ENCODE measurements at regions not wholly inside any gene's neighbourhood (a gene's known extent, or its start where the extent isn't known, plus 50 kb on each side); places are given as distances from the start of the nearest gene placed in this dataset.

DNA sequence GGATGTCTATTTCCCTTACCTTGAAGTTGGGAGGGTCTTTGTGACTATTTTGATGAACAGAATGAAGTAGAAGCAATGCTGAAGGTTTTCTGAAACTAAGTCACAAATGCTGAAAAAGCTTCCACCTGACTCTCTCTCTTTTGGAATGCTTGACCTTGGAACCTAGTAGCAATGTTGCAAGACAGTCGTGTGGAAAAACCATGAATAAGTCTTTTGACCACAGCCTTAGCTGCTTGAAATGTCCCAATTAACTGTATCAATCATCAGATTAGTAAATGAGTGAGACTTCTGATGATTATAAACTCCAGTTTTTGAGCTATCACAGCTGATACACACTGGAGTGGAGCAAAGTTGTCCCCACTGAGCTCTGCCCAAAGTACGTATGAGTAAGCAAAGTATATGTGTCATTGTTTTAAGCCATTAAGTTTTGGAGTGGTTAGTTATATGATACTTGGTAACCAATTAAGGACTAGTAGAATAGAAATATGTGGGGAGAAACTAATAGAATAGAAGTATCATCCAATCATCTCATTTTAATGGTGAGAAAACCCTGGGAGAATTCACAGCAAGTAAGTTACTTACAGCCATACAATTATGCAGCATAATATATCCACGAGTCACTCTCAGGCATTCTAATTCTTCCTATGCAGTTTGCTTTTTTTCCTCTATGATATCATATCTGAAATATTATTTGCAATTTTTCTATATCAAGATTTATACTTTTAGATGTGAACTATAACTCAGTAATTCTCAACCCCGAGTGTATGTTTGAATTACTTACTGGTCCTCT is 1010.6 kb downstream of the ROBO2 start:
- Histone ChIP-seq H3K36me3 (ENCODE audit: control insufficient read depth, insufficient read depth, low read length) (no peaks in the 10 kb centered on the region), H3K4me1 (ENCODE audit: control insufficient read depth, insufficient read depth, low read length) (no peaks in the 10 kb centered on the region), H3K4me3 (ENCODE audit: low read length) (no peak overlapping the region), H3K9me3 (replicated peaks; ENCODE audit: control insufficient read depth, low read depth, low read length) (no peaks in the 10 kb centered on the region), H3K27me3 (ENCODE audit: control insufficient read depth, insufficient read depth, low read length) (no peaks in the 10 kb centered on the region), H3K27ac (ENCODE audit: low read length) (no peak overlapping the region)
- WGBS (ENCODE audit: insufficient coverage) = 80% methylated on average over 1 of the region's 4 CpGs
- no peak for DNase-seq

DNA sequence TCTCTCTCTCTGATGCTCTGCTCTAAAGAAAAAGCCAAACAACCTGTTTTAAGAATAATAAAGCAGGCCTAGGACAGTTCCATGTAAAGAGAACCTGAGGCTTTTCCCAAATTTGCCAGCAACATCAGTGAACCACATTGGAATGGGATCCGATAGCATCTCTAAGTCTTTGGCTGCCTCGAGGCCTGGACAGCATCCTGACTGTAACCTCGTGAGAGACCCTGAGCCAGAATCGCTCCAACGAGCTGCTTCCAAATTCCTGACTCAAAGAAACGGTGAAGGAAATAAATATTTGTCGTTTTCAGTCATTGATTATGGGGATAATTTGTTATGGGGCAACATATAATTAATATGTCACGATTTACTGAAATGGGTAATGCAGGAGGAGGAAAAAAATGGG is 1012.8 kb downstream of the ROBO2 start:
- 54% methylated on average over 5 of the region's 8 CpGs for WGBS (ENCODE audit: insufficient coverage)
- Histone ChIP-seq H3K27ac (ENCODE audit: low read length) (no peak overlapping the region), H3K4me3 (ENCODE audit: low read length) (no peak overlapping the region), H3K4me1 (ENCODE audit: control insufficient read depth, insufficient read depth, low read length) (no peaks in the 10 kb centered on the region), H3K27me3 (ENCODE audit: control insufficient read depth, insufficient read depth, low read length) (no peaks in the 10 kb centered on the region), H3K36me3 (ENCODE audit: control insufficient read depth, insufficient read depth, low read length) (no peaks in the 10 kb centered on the region), H3K9me3 (replicated peaks; ENCODE audit: control insufficient read depth, low read depth, low read length) (no peaks in the 10 kb centered on the region)
- peak; percentile 41 for DNase-seq

DNA sequence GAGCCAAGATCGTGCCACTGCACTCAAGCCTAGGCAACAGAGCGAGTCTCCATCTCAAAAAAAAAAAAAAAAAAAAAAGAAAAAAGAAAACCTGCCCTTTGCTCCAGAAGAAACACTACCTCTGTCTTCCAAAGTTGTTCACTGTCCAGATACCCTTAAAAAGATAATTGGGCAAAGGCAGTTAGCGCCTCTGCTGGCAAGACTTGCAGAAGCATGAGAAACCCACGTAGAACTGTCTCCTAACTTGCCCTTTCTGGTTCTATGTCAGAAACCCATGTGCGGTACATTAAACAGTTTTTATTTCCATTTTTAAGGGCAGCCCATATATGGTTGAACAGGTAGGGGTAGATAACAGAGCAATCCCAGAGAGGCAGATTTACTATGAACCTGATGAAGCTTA is 1026.4 kb downstream of the ROBO2 start:
- 100% methylated on average over 1 of the region's 5 CpGs for WGBS (ENCODE audit: insufficient coverage)
- Histone ChIP-seq H3K36me3 (ENCODE audit: control insufficient read depth, insufficient read depth, low read length) (no peaks in the 10 kb centered on the region), H3K4me1 (ENCODE audit: control insufficient read depth, insufficient read depth, low read length) (no peaks in the 10 kb centered on the region), H3K4me3 (ENCODE audit: low read length) (no peak overlapping the region), H3K27me3 (ENCODE audit: control insufficient read depth, insufficient read depth, low read length) (no peaks in the 10 kb centered on the region), H3K27ac (ENCODE audit: low read length) (no peak overlapping the region), H3K9me3 (replicated peaks; ENCODE audit: control insufficient read depth, low read depth, low read length) (no peaks in the 10 kb centered on the region)
- DNase-seq = no peak

DNA sequence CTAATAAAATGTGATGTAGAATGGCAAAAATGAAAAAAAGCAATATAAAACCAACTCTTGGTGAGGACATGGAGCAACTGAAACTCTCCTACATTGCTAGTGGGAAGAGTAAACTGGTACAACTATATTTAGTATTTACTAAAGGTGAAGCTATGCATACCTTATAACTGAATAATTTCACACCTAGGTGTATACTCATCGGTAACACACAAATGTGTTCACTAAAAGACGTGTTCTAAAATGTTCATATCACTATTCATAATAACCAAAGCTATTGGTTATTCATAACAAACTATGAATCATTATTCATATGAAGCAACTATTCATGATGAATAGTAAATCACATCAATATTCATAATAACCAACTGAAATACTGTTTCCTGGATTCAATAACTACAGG is 1030.3 kb downstream of the ROBO2 start:
- H3K4me3 ChIP-seq (ENCODE audit: low read length) = no peak overlapping the region
- H3K36me3 ChIP-seq (ENCODE audit: control insufficient read depth, insufficient read depth, low read length) = no peaks in the 10 kb centered on the region
- WGBS (ENCODE audit: insufficient coverage) = no CpG with 5 or more reads among the region's 2 CpGs
- H3K4me1 ChIP-seq (ENCODE audit: control insufficient read depth, insufficient read depth, low read length) = no peaks in the 10 kb centered on the region
- H3K27me3 ChIP-seq (ENCODE audit: control insufficient read depth, insufficient read depth, low read length) = no peaks in the 10 kb centered on the region
- DNase-seq = no peak
- no peaks in the 10 kb centered on the region for H3K9me3 ChIP-seq (replicated peaks; ENCODE audit: control insufficient read depth, low read depth, low read length)
- H3K27ac ChIP-seq (ENCODE audit: low read length) = no peak overlapping the region

DNA sequence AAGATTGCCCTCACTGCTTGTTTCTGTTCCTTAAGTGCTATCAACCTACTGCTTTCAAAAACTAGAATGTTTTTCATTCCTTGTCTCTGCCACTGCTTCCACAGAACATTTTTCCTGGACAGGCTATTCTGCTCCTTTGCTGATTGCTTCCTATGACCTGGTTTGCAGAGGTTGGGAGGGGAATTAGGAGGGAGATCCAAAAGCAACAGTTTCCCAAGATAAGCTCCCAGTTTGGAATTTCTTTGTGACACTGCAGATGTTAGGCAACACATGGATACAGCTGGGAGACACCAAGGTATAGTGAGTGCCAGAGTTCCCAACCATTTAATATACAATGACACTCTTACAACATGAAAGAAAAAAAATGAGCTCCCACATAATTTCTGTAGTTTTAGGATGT is 1036.5 kb downstream of the ROBO2 start:
- DNase-seq = no peak
- no peak overlapping the region for H3K4me3 ChIP-seq (ENCODE audit: low read length)
- H3K27ac ChIP-seq (ENCODE audit: low read length) = no peak overlapping the region
- no peaks in the 10 kb centered on the region for H3K9me3 ChIP-seq (replicated peaks; ENCODE audit: control insufficient read depth, low read depth, low read length)
- no peaks in the 10 kb centered on the region for H3K4me1 ChIP-seq (ENCODE audit: control insufficient read depth, insufficient read depth, low read length)
- H3K36me3 ChIP-seq (ENCODE audit: control insufficient read depth, insufficient read depth, low read length) = no peaks in the 10 kb centered on the region
- H3K27me3 ChIP-seq (ENCODE audit: control insufficient read depth, insufficient read depth, low read length) = no peaks in the 10 kb centered on the region

DNA sequence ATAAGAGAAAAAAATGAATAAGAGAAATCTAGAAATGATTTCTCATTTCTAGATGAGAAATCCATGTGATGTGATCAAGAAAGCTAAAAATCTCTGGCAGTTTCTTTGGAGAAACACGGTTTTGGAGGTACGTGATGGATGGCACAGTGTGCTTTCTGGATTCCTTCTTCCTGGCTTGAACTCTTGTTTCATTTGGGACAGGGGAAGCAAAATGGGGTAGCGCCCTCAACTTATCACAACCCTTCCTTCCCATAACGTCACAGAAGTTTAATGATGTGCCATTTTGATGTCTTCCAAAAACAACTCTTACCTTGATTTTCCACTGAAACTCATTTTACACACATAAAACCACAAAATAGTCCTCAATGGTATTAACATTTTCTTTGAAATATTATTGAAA is 1037.3 kb downstream of the ROBO2 start:
- no peaks in the 10 kb centered on the region for H3K27me3 ChIP-seq (ENCODE audit: control insufficient read depth, insufficient read depth, low read length)
- DNase-seq = no peak
- no peaks in the 10 kb centered on the region for H3K4me1 ChIP-seq (ENCODE audit: control insufficient read depth, insufficient read depth, low read length)
- WGBS (ENCODE audit: insufficient coverage) = 100% methylated on average over 1 of the region's 4 CpGs
- no peaks in the 10 kb centered on the region for H3K36me3 ChIP-seq (ENCODE audit: control insufficient read depth, insufficient read depth, low read length)
- H3K9me3 ChIP-seq (replicated peaks; ENCODE audit: control insufficient read depth, low read depth, low read length) = no peaks in the 10 kb centered on the region
- no peak overlapping the region for H3K4me3 ChIP-seq (ENCODE audit: low read length)
- H3K27ac ChIP-seq (ENCODE audit: low read length) = no peak overlapping the region

DNA sequence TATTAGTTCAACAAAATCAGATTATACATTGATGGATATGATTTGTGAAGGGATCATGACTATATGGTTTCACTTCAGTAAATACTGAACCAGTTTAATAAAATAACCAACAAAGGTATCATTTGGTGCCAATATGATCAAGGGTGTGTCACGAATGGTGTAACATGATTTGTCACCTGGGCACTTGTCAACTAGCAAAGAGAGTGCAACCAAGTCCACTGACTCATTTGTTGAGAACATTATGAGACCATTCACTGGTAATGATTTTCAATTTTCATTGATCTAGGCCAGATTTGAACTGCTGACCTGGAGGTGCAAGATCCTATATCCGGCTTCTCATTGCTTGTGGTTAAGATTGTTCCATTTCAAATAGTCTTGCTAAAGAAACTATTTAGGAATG is 1037.9 kb downstream of the ROBO2 start:
- no peaks in the 10 kb centered on the region for H3K36me3 ChIP-seq (ENCODE audit: control insufficient read depth, insufficient read depth, low read length)
- no peaks in the 10 kb centered on the region for H3K27me3 ChIP-seq (ENCODE audit: control insufficient read depth, insufficient read depth, low read length)
- DNase-seq = no peak
- WGBS (ENCODE audit: insufficient coverage) = 83% methylated on average over 1 of the region's 2 CpGs
- H3K4me1 ChIP-seq (ENCODE audit: control insufficient read depth, insufficient read depth, low read length) = no peaks in the 10 kb centered on the region
- H3K27ac ChIP-seq (ENCODE audit: low read length) = no peak overlapping the region
- no peaks in the 10 kb centered on the region for H3K9me3 ChIP-seq (replicated peaks; ENCODE audit: control insufficient read depth, low read depth, low read length)
- H3K4me3 ChIP-seq (ENCODE audit: low read length) = no peak overlapping the region

DNA sequence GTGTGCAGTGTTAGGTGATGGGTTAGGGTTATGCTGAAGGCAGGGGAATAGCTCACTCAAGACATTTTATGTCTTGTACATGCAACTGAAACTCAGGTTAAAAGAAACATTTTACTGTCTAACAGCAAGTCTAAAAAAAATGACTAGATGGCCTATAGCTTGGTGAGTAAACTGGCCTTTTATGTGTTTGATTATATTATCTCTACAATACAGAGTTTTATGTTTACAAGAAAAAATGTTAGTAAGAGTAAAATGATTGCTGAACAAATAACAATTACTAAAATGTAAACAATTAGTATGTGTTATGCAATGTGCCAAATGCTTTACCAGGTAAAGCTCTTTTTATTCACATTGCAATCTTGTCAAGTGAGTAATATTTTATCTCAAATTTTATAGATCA is 1039.6 kb downstream of the ROBO2 start:
- H3K9me3 ChIP-seq (replicated peaks; ENCODE audit: control insufficient read depth, low read depth, low read length) = no peaks in the 10 kb centered on the region
- no peak for DNase-seq
- H3K27me3 ChIP-seq (ENCODE audit: control insufficient read depth, insufficient read depth, low read length) = no peaks in the 10 kb centered on the region

DNA sequence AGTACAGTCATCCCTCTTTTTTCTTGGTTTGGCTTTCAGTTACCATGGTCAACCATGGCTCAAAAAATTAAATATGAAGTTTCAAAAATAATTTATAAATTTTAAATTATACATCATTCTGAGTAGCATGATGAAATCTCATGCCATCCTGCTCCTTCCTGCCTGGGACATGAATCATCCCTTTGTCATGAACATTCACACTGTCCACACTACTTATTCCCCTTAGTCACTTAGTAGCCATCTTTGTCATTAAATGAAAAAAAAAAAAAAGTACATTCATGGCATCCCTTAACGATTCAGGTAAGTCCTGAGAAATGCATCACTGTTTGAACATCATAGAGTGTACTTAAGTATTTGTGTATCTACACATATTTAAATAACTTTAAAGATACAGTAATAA is 1046.3 kb downstream of the ROBO2 start:
- DNase-seq = no peak
- Histone ChIP-seq H3K36me3 (ENCODE audit: control insufficient read depth, insufficient read depth, low read length) (no peaks in the 10 kb centered on the region), H3K4me3 (ENCODE audit: low read length) (no peak overlapping the region), H3K27me3 (ENCODE audit: control insufficient read depth, insufficient read depth, low read length) (no peaks in the 10 kb centered on the region), H3K9me3 (replicated peaks; ENCODE audit: control insufficient read depth, low read depth, low read length) (no peaks in the 10 kb centered on the region), H3K4me1 (ENCODE audit: control insufficient read depth, insufficient read depth, low read length) (no peaks in the 10 kb centered on the region), H3K27ac (ENCODE audit: low read length) (no peak overlapping the region)
- no CpG with 5 or more reads among the region's 1 CpG for WGBS (ENCODE audit: insufficient coverage)

More for the DNA sequence above, 1039.6 kb downstream of the ROBO2 start:
- no peak overlapping the region for H3K27ac ChIP-seq (ENCODE audit: low read length)
- H3K4me1 ChIP-seq (ENCODE audit: control insufficient read depth, insufficient read depth, low read length) = no peaks in the 10 kb centered on the region
- no peaks in the 10 kb centered on the region for H3K36me3 ChIP-seq (ENCODE audit: control insufficient read depth, insufficient read depth, low read length)
- no peak overlapping the region for H3K4me3 ChIP-seq (ENCODE audit: low read length)

DNA sequence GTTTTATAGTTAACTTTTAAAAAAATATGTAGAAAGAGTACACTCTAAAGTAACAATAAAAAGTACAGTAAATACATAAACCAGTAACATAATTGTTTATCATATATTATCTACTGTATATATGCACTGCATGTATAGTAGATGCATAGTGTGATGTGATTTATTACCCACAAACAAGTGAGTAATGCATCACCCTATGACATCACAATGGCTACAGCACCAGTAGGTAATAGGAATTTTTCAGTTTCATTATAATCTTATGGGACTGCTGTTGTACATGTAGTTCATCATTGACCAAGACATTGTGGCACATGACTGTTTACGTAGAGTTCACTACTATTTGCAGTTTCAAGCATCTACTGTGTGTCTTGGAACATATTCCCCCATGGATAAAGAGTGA is 1047.2 kb downstream of the ROBO2 start:
- Histone ChIP-seq H3K4me1 (ENCODE audit: control insufficient read depth, insufficient read depth, low read length) (no peaks in the 10 kb centered on the region), H3K27me3 (ENCODE audit: control insufficient read depth, insufficient read depth, low read length) (no peaks in the 10 kb centered on the region), H3K36me3 (ENCODE audit: control insufficient read depth, insufficient read depth, low read length) (no peaks in the 10 kb centered on the region), H3K4me3 (ENCODE audit: low read length) (no peak overlapping the region), H3K9me3 (replicated peaks; ENCODE audit: control insufficient read depth, low read depth, low read length) (no peaks in the 10 kb centered on the region), H3K27ac (ENCODE audit: low read length) (no peak overlapping the region)
- no peak for DNase-seq
- WGBS (ENCODE audit: insufficient coverage) = no CpG with 5 or more reads among the region's 1 CpG

DNA sequence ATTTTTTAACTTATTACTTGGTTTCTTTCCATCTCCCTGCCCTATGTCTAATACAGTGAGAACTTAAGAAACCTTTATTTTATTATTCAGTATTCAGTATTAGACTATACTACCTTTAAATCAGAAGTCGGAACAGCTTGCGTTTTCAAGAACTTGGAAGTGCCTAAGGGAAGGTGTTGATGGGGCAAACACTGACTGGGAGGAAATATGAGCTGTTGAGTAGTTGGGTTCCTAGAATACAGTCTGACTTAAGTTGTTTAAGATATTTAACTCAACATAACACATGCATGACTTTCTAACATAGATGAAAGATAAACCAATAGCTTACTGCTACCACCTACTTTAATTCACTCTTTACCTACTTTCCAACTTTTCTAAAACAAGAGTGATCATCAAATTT is 1048.1 kb downstream of the ROBO2 start:
- Histone ChIP-seq H3K36me3 (ENCODE audit: control insufficient read depth, insufficient read depth, low read length) (no peaks in the 10 kb centered on the region), H3K27me3 (ENCODE audit: control insufficient read depth, insufficient read depth, low read length) (no peaks in the 10 kb centered on the region), H3K4me3 (ENCODE audit: low read length) (no peak overlapping the region), H3K4me1 (ENCODE audit: control insufficient read depth, insufficient read depth, low read length) (no peaks in the 10 kb centered on the region), H3K27ac (ENCODE audit: low read length) (no peak overlapping the region), H3K9me3 (replicated peaks; ENCODE audit: control insufficient read depth, low read depth, low read length) (no peaks in the 10 kb centered on the region)
- DNase-seq = no peak
- no CpG with 5 or more reads among the region's 2 CpGs for WGBS (ENCODE audit: insufficient coverage)

Measured in muscle of leg (tissue), 3 donors.